NCI-H774 (cell line): ENCODE measurements at regions not wholly inside any gene's neighbourhood (a gene's known extent, or its start where the extent isn't known, plus 50 kb on each side); places are given as distances from the start of the nearest gene placed in this dataset.
"Not testable (repeated sequence)": the region's sequence is repeated elsewhere in the genome, so short reads cannot be mapped to it uniquely, and the experiment has no call there.

Experiments used
- DNase-seq: peaks from one replicate; lab custom pipeline; 2025; lab: John Stamatoyannopoulos, UW

GRCh38 chr13:111064661-111065060 is 50.4 kb upstream of the ARHGEF7 start:
- DNase-seq: no peak

GRCh38 chr13:111062966-111063365 is 52.1 kb upstream of the ARHGEF7 start:
- no peak for DNase-seq

GRCh38 chr13:111062305-111062704 is 52.8 kb upstream of the ARHGEF7 start:
- no peak for DNase-seq

GRCh38 chr13:111061358-111062045 is 53.6 kb upstream of the ARHGEF7 start:
- DNase-seq: no peak

GRCh38 chr13:111060237-111060919 is 54.7 kb upstream of the ARHGEF7 start:
- DNase-seq: no peak

- no peak for DNase-seq
Measured at GRCh38 chr13:111058796-111059506, 56.2 kb upstream of the ARHGEF7 start.

- DNase-seq: not testable (repeated sequence)
Measured at GRCh38 chr13:111058339-111058738, 56.8 kb upstream of the ARHGEF7 start.

- DNase-seq: not testable (repeated sequence)
Measured at GRCh38 chr13:111051726-111052232, 63.3 kb upstream of the ARHGEF7 start.

GRCh38 chr13:111051041-111051725 is 63.9 kb upstream of the ARHGEF7 start:
- no peak for DNase-seq

- DNase-seq: no peak
Measured at GRCh38 chr13:111050539-111050879, 64.6 kb upstream of the ARHGEF7 start.

- peak; percentile 37 for DNase-seq
Measured at GRCh38 chr13:111049791-111050538, 65.1 kb upstream of the ARHGEF7 start.

- no peak for DNase-seq
Measured at GRCh38 chr13:111048387-111048786, 66.7 kb upstream of the ARHGEF7 start.

- no peak for DNase-seq
Measured at GRCh38 chr13:111047326-111047725, 67.8 kb upstream of the ARHGEF7 start.

- DNase-seq: no peak
Measured at GRCh38 chr13:111046590-111047141, 68.4 kb upstream of the ARHGEF7 start.

- no peak for DNase-seq
Measured at GRCh38 chr13:111045170-111045569, 69.9 kb upstream of the ARHGEF7 start.

- DNase-seq: no peak
Measured at GRCh38 chr13:111044087-111044830, 70.9 kb upstream of the ARHGEF7 start.

GRCh38 chr13:111043575-111043982 is 71.5 kb upstream of the ARHGEF7 start:
- DNase-seq: no peak

GRCh38 chr13:111042661-111043226 is 72.4 kb upstream of the ARHGEF7 start:
- DNase-seq: no peak

GRCh38 chr13:111040830-111041229 is 74.3 kb upstream of the ARHGEF7 start:
- DNase-seq: no peak

- no peak for DNase-seq
Measured at GRCh38 chr13:111039735-111040134, 75.4 kb upstream of the ARHGEF7 start.
